ENCODE measurements at regions not wholly inside any gene's neighbourhood (a gene's known extent, or its start where the extent isn't known, plus 50 kb on each side); places are given as distances from the start of the nearest gene placed in this dataset.
"Not testable (repeated sequence)": the region's sequence is repeated elsewhere in the genome, so short reads cannot be mapped to it uniquely, and the experiment has no call there.

- intact Hi-C loops (cut with micrococcal nuclease): no loop called here
- H3K9ac ChIP-seq (replicated peaks; ENCODE audit: extremely low read depth, insufficient read depth, low read length): no peak overlapping the region
- no TSS peak for BruUV-seq (replicated peaks)
- H3K4me3 ChIP-seq (replicated peaks in 1 of 3; ENCODE audit: insufficient read depth in 1 of 3, low read depth in 1 of 3, low read length in 3 of 3): no peak overlapping the region
- H3K27ac ChIP-seq (ENCODE audit: insufficient read depth, low read depth, low read length): no peak overlapping the region
- dilution Hi-C loops (cut with MboI; ENCODE audit: extremely low pct_ligation_motif_present, low sequenced_read_pairs): no loop called here
- FAIRE-seq (no peak), DNase-seq (ENCODE audit: low read depth, low spot score) (no peak)
- no peaks in the 10 kb centered on the region for H3K27me3 ChIP-seq (ENCODE audit: control insufficient read depth in 2 of 2, insufficient read depth in 2 of 2, low read length in 2 of 2)
- no peaks in the 10 kb centered on the region for H4K20me1 ChIP-seq (replicated peaks; ENCODE audit: control insufficient read depth, extremely low read depth, insufficient read depth, low read length)
- no peaks in the 10 kb centered on the region for H3K79me2 ChIP-seq (ENCODE audit: control insufficient read depth, insufficient read depth, low read length)
- no peak overlapping the region for H3K4me2 ChIP-seq (ENCODE audit: insufficient read depth, low read length)
- TF ChIP-seq POLR2A (IDR thresholded peaks at IDR 0.05; ENCODE audit: low read depth, low read length) (no peak), MYC (IDR thresholded peaks at IDR 0.05; ENCODE audit: low read depth, low read length) (no peak), FOS (IDR thresholded peaks at IDR 0.05; ENCODE audit: borderline replicate concordance, insufficient read depth, low read length) (no peak)
- ChIA-PET POLR2A (no interaction called here), CTCF (no interaction called here)
- H3K9me3 ChIP-seq (replicated peaks; ENCODE audit: control insufficient read depth, insufficient read depth, low read length): no peaks in the 10 kb centered on the region
- H3K4me1 ChIP-seq (ENCODE audit: control insufficient read depth, extremely low read depth, insufficient read depth, low read length): no peaks in the 10 kb centered on the region
- no peak overlapping the region for H2AFZ ChIP-seq (ENCODE audit: low read depth, low read length)
- no peaks in the 10 kb centered on the region for H3K9me1 ChIP-seq (replicated peaks; ENCODE audit: control insufficient read depth, extremely low read depth, insufficient read depth, low read length)
- H3K36me3 ChIP-seq (ENCODE audit: control insufficient read depth in 2 of 2, extremely low read depth in 1 of 2, insufficient read depth in 2 of 2, low read length in 2 of 2): no peaks in the 10 kb centered on the region
Observed at GRCh38 chr1:164456272-164456671, 102.7 kb upstream of the PBX1 start.

DNA sequence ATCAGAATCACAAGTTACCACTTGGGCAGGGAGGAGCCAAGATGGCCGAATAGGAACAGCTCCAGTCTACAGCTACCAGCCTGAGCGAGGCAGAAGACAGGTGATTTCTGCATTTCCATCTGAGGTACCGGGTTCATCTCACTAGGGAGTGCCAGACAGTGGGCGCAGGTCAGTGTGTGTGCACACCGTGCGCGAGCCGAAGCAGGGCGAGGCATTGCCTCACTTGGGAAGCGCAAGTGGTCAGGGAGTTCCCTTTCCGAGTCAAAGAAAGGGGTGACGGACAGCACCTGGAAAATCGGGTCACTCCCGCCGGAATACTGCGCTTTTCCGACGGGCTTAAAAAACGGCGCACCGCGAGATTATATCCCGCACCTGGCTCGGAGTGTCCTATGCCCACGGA is 99.8 kb upstream of the PBX1 start:
- H3K9me1 ChIP-seq (replicated peaks; ENCODE audit: control insufficient read depth, extremely low read depth, insufficient read depth, low read length); DNase-seq (ENCODE audit: low read depth, low spot score): not testable (repeated sequence)

More for the DNA sequence above, 99.8 kb upstream of the PBX1 start:
- H3K27me3 ChIP-seq (ENCODE audit: control insufficient read depth in 2 of 2, insufficient read depth in 2 of 2, low read length in 2 of 2); H3K9me3 ChIP-seq (replicated peaks; ENCODE audit: control insufficient read depth, insufficient read depth, low read length); H3K4me2 ChIP-seq (ENCODE audit: insufficient read depth, low read length); POLR2A ChIA-PET; H3K4me1 ChIP-seq (ENCODE audit: control insufficient read depth, extremely low read depth, insufficient read depth, low read length); dilution Hi-C loops (cut with MboI; ENCODE audit: extremely low pct_ligation_motif_present, low sequenced_read_pairs); FAIRE-seq; CTCF ChIA-PET; H2AFZ ChIP-seq (ENCODE audit: low read depth, low read length); H4K20me1 ChIP-seq (replicated peaks; ENCODE audit: control insufficient read depth, extremely low read depth, insufficient read depth, low read length); BruUV-seq (replicated peaks); H3K79me2 ChIP-seq (ENCODE audit: control insufficient read depth, insufficient read depth, low read length); intact Hi-C loops (cut with micrococcal nuclease); H3K27ac ChIP-seq (ENCODE audit: insufficient read depth, low read depth, low read length); H3K9ac ChIP-seq (replicated peaks; ENCODE audit: extremely low read depth, insufficient read depth, low read length); H3K4me3 ChIP-seq (replicated peaks in 1 of 3; ENCODE audit: insufficient read depth in 1 of 3, low read depth in 1 of 3, low read length in 3 of 3); H3K36me3 ChIP-seq (ENCODE audit: control insufficient read depth in 2 of 2, extremely low read depth in 1 of 2, insufficient read depth in 2 of 2, low read length in 2 of 2): not testable (repeated sequence)
